DMS114 treated with DMSO at 0.1 percent for 48 hours (cell line): ENCODE measurements at regions not wholly inside any gene's neighbourhood (a gene's known extent, or its start where the extent isn't known, plus 50 kb on each side); places are given as distances from the start of the nearest gene placed in this dataset.
"Not testable (repeated sequence)": the region's sequence is repeated elsewhere in the genome, so short reads cannot be mapped to it uniquely, and the experiment has no call there.

Experiments
- DNase-seq: peaks from one replicate; lab custom pipeline; 2025; ENCODE audit not compliant: unreplicated experiment; lab: John Stamatoyannopoulos, UW

- DNase-seq, result no peak
These were observed 1606.8 kb downstream of the KHDRBS2 start for GRCh38 chr6:60679175-60679574.

GRCh38 chr6:60671369-60671768 lies 1614.7 kb downstream of the KHDRBS2 start:
- no peak for DNase-seq

GRCh38 chr6:60670036-60670435 lies 1616.0 kb downstream of the KHDRBS2 start:
- no peak for DNase-seq

- no peak for DNase-seq
These were observed 1617.6 kb downstream of the KHDRBS2 start for GRCh38 chr6:60668428-60668827.

GRCh38 chr6:60663199-60663598 lies 1622.8 kb downstream of the KHDRBS2 start:
- DNase-seq, result not testable (repeated sequence)

GRCh38 chr6:60643870-60644269 lies 1642.2 kb downstream of the KHDRBS2 start:
- no peak for DNase-seq

GRCh38 chr6:60639185-60639584 lies 1646.8 kb downstream of the KHDRBS2 start:
- not testable (repeated sequence) for DNase-seq
